Right lung (tissue), 2 donors: ENCODE measurements at regions not wholly inside any gene's neighbourhood (a gene's known extent, or its start where the extent isn't known, plus 50 kb on each side); places are given as distances from the start of the nearest gene placed in this dataset.
"Not testable (repeated sequence)": the region's sequence is repeated elsewhere in the genome, so short reads cannot be mapped to it uniquely, and the experiment has no call there.

Source experiments
- DNase-seq, 2 donors: peaks; one replicate each; pipeline ENCODE4 v3.0.0-alpha.2; 2013

- no peak for DNase-seq
These were observed 188.8 kb downstream of the EDN1 start for GRCh38 chr6:12478921-12479320.

DNA sequence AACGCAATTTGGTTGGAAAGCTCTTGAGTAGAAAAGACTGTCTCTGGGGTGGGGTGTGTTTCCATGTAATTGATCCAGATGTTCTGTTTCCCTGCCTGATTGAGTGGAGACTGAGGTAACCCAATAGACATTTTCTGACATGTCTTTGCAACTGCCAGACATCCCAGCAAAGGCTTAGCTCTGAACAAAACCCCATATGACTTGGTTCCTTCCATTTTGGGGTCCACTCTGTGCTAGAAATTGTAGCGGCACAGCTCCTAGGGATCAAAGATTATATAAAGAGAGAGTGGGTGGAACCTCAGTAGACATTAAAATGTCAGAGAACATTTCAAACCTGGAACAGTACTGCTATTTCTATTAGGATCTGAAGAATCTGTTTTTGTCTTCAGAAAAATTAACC, 189.3 kb downstream of the EDN1 start:
- no peak for DNase-seq

- DNase-seq, result no peak
These were observed 189.7 kb downstream of the EDN1 start for GRCh38 chr6:12479881-12480280.

- DNase-seq, result no peak
These were observed 190.2 kb downstream of the EDN1 start for GRCh38 chr6:12480379-12480778.

DNA sequence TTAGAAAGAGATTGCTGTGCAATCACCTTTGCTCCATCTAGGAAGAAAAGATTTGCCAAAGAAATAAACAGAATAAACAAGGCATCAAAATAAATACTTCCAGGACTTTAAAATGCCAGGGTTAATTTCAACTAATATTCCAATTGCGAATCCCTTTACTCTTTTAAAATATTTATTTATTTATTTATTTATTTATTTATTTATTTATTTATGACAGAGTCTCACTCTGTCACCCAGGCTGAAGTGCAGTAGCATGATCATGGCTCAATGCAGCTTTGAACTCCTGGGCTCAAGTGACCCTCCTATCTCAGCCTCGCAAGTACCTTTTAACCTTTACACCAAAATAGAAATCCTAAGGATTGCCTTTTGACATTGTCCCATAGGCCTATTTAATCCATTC, 191.1 kb downstream of the EDN1 start:
- DNase-seq, result no peak

- no peak for DNase-seq
These were observed 191.7 kb downstream of the EDN1 start for GRCh38 chr6:12481850-12482249.

DNA sequence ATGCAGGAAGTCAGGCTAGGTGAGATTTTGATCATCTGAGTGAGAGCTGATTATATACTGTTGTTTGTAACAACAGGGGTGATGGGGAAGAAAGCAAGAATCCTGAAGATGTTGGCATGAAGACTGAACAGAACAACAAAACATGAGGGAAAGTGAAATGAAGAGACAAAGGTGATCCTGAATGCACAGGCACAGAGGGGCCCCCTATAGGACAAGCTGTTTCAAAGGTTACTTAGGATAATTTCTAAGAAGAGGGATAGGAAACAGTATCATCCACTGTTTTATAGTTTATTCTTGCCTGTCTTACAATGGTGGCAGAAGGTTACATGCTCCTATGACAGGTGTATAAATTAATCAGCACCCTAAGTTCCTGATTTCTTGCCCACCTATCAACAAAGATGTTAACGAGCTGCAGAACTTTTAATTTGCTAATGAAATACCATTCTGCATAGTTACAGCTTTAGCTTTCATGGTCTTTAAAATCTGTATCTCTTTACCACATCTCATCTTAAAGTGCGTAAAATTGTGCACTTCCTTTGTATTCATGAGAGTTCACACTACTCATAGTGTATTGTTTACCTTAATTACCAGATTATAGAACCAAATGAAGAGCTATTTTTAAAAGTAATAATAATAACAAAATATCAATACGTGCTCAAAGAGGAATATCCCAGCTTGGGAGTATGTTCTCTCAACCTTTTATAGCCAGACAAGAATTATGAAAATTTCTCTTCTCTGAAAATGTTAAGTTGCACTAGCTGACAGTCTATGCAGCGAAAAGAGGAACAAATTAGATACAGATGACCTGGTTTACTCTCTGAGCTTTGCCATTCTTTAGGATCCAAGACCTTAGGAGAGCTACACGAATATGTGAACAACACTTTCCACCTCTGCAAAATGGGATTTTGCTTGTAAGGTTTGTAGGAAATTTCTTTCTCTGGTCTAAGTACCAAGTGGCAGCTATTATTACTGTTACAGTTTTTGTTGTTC, 192.5 kb downstream of the EDN1 start:
- DNase-seq, result no peak

DNA sequence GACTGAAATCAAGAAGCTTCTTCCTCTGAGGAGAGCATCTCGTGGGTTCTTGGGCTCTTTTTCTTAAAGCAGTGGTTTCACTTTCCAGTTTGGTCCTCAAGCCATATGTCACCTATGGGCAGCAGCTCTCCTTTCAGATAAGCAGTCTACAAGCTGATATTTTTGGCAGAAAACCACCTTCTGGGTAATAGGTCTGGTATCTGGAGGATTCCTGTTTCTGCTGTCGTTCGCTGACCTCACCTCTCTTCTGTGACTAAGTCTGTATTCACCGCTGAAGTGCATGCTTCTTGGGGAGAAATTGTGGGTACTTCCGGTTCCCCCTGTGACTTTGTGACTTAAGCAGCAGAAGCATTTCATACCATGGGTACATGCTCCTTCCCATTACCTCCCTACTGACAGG, 193.6 kb downstream of the EDN1 start:
- no peak for DNase-seq

DNA sequence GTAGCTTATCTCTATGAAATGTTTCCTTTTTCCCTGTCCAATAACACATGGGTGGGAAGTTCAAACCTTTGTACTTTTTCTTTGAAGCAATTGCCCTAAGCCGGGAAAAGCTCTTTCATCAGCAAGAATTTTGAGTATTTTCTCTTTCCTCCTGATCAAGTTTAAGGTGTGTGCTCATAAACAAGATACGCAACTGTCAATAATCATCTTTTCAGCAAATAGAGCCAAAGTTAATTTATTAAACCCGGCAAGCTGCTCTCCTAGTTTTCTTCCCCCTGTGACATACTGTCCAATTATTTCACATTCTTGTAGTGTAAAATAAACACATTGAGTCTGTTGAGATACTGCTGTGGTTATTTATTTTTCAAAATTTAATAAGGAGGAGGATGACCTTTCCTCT, 194.4 kb downstream of the EDN1 start:
- DNase-seq, result no peak

DNA sequence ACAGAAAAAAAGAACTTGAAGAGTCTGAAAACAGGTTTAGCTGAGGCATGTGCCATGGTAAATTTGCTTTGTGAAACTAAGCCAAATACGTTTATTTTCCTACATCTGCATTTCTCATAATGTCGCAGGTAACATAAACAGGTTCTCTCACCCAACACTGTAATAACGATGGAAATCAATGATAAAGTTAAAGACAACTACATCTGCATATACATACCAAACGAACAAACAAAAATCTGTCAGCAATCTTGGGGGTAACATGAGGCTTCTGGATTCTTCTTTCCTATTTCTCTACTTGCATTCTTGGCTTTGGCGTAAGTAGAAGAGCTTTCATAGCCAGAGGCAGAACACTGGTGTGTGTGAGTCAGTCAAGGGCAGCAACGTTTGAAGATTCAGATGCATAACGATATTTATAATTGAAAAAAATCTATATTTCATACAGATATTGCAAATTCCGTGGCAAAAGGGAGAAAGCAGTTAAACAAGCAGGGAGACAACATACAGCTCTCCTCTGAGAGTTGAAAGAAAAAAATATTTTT, 195.1 kb downstream of the EDN1 start:
- DNase-seq, result no peak

DNA sequence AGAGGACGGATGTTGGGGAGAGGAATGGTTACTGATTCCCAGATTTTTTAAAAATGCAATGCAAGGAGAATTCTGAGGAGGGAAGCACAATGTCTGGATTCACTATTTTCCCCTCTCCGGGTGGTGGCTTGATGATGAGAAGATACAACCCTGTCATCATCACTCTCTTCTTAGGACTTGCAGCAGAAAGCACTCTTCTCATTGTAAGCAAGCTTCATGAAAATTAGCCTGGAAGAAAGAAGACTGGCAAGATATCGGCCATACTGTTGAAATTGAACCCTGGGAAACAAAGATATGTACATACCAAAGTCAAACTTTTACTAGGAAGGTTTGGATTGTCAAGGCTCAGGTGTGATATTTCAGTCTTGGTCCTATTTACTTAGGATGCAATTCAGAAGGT, 195.7 kb downstream of the EDN1 start:
- no peak for DNase-seq

DNA sequence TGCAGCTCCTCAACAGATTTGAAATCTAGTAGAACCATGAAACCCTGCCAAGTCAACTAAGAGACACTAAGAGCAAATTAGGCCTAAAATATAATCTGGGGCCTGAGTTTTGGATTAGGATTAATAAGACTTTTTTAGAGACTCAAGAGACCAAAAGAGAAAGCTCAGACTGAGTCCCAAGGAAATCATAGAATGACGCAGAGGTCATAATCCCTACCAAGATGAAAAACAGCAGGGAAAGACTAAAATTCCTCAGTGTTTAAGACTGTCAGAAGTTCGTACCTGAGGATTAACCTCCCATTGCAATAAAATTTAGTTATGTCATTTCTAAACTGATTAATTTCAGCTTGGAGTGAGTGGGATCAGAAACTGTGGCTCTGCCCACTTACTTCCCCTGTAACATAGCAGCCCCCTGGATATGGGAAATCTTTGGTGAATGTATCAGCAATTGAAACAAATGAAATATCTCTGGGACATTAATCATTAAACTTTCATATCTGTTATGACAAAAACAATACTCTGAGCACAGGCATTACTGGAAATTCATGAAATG, 200.3 kb downstream of the EDN1 start:
- DNase-seq, result no peak

- no peak for DNase-seq
These were observed 200.9 kb downstream of the EDN1 start for GRCh38 chr6:12490904-12491571.

- DNase-seq, result not testable (repeated sequence)
These were observed 202.8 kb downstream of the EDN1 start for GRCh38 chr6:12492929-12493328.

- DNase-seq, result no peak
These were observed 203.3 kb downstream of the EDN1 start for GRCh38 chr6:12493446-12493845.

- no peak for DNase-seq
These were observed 204.0 kb downstream of the EDN1 start for GRCh38 chr6:12494161-12494560.

DNA sequence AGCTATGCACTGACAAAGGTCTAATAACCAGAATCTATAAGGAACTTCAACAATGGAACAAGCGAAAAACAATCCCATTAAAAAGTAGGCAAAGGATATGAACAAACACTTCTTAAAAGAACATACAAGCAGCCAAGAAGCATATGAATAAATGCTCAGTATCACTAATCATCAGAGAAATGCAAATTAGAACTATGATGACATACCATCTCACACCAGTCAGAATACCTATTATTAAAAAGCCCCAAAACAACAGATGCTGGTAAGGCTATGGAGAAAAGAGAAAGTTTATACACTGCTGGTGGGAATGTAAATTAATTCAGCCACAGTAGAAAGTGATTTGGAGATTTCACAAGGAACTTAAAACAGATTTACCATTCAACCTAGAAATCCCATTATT, 211.8 kb downstream of the EDN1 start:
- DNase-seq, result no peak

- DNase-seq, result no peak
These were observed 212.1 kb upstream of the PHACTR1 start for GRCh38 chr6:12504325-12504966.

DNA sequence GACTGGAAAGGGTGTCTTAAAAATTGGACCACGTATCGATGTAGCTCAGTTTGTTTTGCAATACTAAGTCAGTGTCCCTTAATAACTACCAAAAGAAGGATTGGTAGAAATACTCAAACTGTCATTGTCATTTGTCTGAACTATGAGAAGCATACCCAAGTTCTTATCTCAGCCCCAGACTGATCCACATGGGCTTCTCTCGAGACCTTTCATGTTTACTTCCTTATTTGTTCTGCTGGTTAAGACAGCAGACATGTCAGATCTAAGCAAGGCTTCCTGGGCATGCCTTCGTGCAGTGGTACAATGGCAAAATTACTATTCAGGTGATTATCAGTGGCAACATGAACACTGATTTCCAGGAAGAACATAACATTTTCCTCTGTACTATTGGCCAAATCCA, 211.1 kb upstream of the PHACTR1 start:
- DNase-seq, result no peak

DNA sequence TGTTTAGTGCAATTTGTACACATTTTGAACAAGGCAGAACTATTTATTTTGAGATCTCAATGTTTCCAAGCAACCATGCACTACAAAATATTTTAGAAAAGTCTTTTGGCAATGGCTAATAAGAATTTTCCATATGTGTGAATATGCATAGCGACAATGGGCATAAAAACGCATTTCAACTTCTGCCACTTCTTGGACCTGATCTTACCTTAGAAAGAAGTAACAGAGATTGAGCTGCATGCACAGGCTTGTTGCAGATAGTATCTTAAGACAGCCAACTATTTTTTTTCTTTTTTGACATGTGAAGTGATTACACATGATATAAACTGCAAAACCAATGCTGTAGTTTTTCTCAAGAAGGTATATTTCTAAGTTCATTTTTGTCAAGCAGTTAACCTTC, 210.4 kb upstream of the PHACTR1 start:
- no peak for DNase-seq

GRCh38 chr6:12507636-12508035, 208.9 kb upstream of the PHACTR1 start:
- DNase-seq, result no peak

DNA sequence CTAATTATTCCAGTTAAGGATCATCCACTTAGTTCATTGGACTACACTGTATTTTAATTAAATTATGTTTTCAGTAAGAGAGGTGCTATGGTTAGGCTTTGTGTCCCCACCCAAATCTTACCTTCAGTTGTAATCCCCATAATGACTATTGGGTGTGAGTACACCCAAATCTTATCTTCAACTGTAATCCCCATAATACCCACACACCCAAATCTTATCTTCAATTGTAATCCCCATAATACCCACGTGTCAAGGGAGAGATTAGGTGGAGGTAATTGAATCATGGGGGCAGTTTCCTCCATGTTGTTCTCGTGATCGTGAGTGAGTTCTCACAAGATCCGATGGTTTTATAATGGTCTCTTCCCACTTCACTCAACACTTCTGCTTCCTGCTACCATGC, 208.0 kb upstream of the PHACTR1 start:
- no peak for DNase-seq
